ENCODE measurements at regions not wholly inside any gene's neighbourhood (a gene's known extent, or its start where the extent isn't known, plus 50 kb on each side); places are given as distances from the start of the nearest gene placed in this dataset.
"Not testable (repeated sequence)": the region's sequence is repeated elsewhere in the genome, so short reads cannot be mapped to it uniquely, and the experiment has no call there.

GRCh38 chr4:107490116-107490515 is 229.9 kb downstream of the PAPSS1 start:
- no peaks in the 10 kb centered on the region for H3K9me3 ChIP-seq
- no peak for DNase-seq
- no peaks in the 10 kb centered on the region for H3K27me3 ChIP-seq
- H3K27ac ChIP-seq = no peak overlapping the region
- no peak for TF ChIP-seq CTCF (IDR thresholded peaks at IDR 0.05)
- TF ChIP-seq POLR2A (IDR thresholded peaks at IDR 0.05) = no peak
- WGBS, 2 donors = 93 to 96% methylated on average over 2 of the region's 2 CpGs
- no peaks in the 10 kb centered on the region for H3K36me3 ChIP-seq
- intact Hi-C loops (cut with DNase I) = no loop called here
- H3K4me1 ChIP-seq = no peaks in the 10 kb centered on the region
- H3K4me3 ChIP-seq (replicated peaks in 1 of 3) = no peak overlapping the region

GRCh38 chr4:107483621-107484020 is 236.4 kb downstream of the PAPSS1 start:
- H3K36me3 ChIP-seq; H3K4me1 ChIP-seq; H3K4me3 ChIP-seq (replicated peaks in 1 of 3); intact Hi-C loops (cut with DNase I); H3K27ac ChIP-seq; H3K27me3 ChIP-seq; DNase-seq; H3K9me3 ChIP-seq: not testable (repeated sequence)
- WGBS, 2 donors = 42 to 59% methylated on average over 1 of the region's 1 CpG

- no peaks in the 10 kb centered on the region for H3K36me3 ChIP-seq
- no peak overlapping the region for H3K27ac ChIP-seq
- no peaks in the 10 kb centered on the region for H3K4me1 ChIP-seq
- TF ChIP-seq CTCF (IDR thresholded peaks at IDR 0.05) (no peak), POLR2A (IDR thresholded peaks at IDR 0.05) (no peak)
- H3K27me3 ChIP-seq = no peaks in the 10 kb centered on the region
- intact Hi-C loops (cut with DNase I) = no loop called here
- DNase-seq = no peak
- no peak overlapping the region for H3K4me3 ChIP-seq (replicated peaks in 1 of 3)
- H3K9me3 ChIP-seq = no peaks in the 10 kb centered on the region
- WGBS, 2 donors = 62 to 86% methylated on average over 2 of the region's 2 CpGs
Measured at GRCh38 chr4:107482546-107482945, 237.5 kb downstream of the PAPSS1 start.

DNA sequence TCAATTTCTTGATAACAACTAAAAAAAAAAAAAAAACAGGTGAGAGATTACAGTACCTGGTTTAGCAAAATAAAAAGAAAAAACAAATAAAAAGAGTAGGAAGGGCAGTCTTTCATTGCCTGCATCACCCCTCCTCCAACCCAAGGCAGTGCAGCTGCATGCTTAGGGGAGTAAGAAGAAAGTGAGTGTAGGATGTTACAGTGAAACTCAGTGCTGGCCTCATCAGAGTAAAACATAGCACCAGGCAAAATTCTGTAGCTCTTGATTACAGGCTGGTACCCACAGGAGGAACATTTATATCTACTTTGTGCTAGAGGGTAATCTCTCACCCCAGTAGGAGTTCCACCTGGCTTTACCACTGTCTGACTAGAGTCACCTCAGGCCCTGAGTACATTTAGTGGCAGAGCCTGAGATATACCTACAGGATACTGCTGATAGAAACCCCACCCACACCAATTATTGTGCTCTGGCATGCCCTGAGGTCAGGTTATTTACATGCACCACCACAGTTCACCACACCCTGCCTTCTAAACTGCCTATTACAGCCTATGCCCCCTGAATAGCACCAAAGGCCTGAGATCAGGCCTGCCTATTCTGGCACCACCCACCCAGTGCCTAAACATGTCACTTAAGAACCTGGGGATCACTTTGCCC is 241.6 kb downstream of the PAPSS1 start:
- intact Hi-C loops (cut with DNase I) = no loop called here
- no peaks in the 10 kb centered on the region for H3K9me3 ChIP-seq
- H3K36me3 ChIP-seq = no peaks in the 10 kb centered on the region
- DNase-seq = no peak
- TF ChIP-seq POLR2A (IDR thresholded peaks at IDR 0.05) (no peak), CTCF (IDR thresholded peaks at IDR 0.05) (no peak)
- no peaks in the 10 kb centered on the region for H3K27me3 ChIP-seq
- H3K4me1 ChIP-seq = no peaks in the 10 kb centered on the region
- H3K27ac ChIP-seq = no peak overlapping the region
- no peak overlapping the region for H3K4me3 ChIP-seq (replicated peaks in 1 of 3)

- Histone ChIP-seq H3K27ac (no peak overlapping the region), H3K4me3 (replicated peaks in 1 of 3) (no peak overlapping the region), H3K9me3 (no peaks in the 10 kb centered on the region), H3K4me1 (no peaks in the 10 kb centered on the region), H3K27me3 (no peaks in the 10 kb centered on the region), H3K36me3 (no peaks in the 10 kb centered on the region)
- WGBS, 2 donors = 25 to 27% methylated on average over 1 of the region's 1 CpG
- intact Hi-C loops (cut with DNase I) = no loop called here
- TF ChIP-seq POLR2A (IDR thresholded peaks at IDR 0.05) (no peak), CTCF (IDR thresholded peaks at IDR 0.05) (no peak)
- DNase-seq = no peak
Measured at GRCh38 chr4:107473126-107473525, 246.9 kb downstream of the PAPSS1 start.
